ENCODE measurements at regions not wholly inside any gene's neighbourhood (a gene's known extent, or its start where the extent isn't known, plus 50 kb on each side); places are given as distances from the start of the nearest gene placed in this dataset.

DNA sequence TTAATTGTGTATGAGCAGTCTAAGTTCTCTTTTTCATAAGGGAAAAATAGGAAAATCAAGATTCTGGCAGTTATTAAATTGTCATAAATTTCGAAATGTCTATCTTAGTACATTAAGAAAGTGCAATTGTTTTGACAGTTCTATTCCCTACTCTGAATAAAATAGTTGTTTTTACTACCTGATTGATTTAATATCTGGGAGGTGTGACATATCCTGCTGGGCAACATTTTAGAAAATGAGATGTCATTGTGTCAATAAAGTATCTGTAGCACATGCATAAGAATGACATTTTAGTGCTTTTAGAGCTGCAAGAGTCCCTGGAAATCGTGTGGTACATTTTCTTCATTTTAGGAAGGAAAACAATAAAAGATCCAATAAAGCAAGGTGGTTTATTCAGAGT lies 139.2 kb upstream of the COL11A1 start:
- H3K36me3 ChIP-seq (ENCODE audit: insufficient read depth, low read length), result no peaks in the 10 kb centered on the region
- no peak overlapping the region for H3K4me3 Mint-ChIP-seq
- intact Hi-C loops (cut with DNase I, micrococcal nuclease), result no loop called here
- POLR2A ChIA-PET, result no interaction called here
- H3K27ac Mint-ChIP-seq, result no peak overlapping the region
- no peaks in the 10 kb centered on the region for H3K4me1 Mint-ChIP-seq (ENCODE audit: low read depth)
- no peak overlapping the region for H3K4me3 ChIP-seq (ENCODE audit: low read length)
- no peaks in the 10 kb centered on the region for H3K4me1 ChIP-seq (ENCODE audit: insufficient read depth, low read length)
- no peak for DNase-seq
- no peak overlapping the region for H3K27ac ChIP-seq (ENCODE audit: low read depth in 1 of 2, low read length in 2 of 2)
- ATAC-seq (ENCODE audit: poor library complexity), result no peak
- no peaks in the 10 kb centered on the region for H3K9me3 Mint-ChIP-seq
- H3K27me3 ChIP-seq (ENCODE audit: control insufficient read depth in 1 of 2, insufficient read depth in 2 of 2, low read length in 2 of 2), result no peaks in the 10 kb centered on the region
- H3K9me3 ChIP-seq (ENCODE audit: control insufficient read depth in 1 of 2, insufficient read depth in 1 of 2, low read length in 2 of 2), result no peaks in the 10 kb centered on the region
- no peaks in the 10 kb centered on the region for H3K36me3 Mint-ChIP-seq (ENCODE audit: low read depth)
- TF ChIP-seq, protein P1, sequence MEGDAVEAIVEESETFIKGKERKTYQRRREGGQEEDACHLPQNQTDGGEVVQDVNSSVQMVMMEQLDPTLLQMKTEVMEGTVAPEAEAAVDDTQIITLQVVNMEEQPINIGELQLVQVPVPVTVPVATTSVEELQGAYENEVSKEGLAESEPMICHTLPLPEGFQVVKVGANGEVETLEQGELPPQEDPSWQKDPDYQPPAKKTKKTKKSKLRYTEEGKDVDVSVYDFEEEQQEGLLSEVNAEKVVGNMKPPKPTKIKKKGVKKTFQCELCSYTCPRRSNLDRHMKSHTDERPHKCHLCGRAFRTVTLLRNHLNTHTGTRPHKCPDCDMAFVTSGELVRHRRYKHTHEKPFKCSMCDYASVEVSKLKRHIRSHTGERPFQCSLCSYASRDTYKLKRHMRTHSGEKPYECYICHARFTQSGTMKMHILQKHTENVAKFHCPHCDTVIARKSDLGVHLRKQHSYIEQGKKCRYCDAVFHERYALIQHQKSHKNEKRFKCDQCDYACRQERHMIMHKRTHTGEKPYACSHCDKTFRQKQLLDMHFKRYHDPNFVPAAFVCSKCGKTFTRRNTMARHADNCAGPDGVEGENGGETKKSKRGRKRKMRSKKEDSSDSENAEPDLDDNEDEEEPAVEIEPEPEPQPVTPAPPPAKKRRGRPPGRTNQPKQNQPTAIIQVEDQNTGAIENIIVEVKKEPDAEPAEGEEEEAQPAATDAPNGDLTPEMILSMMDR (IDR thresholded peaks at IDR 0.05), result no peak
- CTCF ChIA-PET, result no interaction called here
- no peaks in the 10 kb centered on the region for H3K27me3 Mint-ChIP-seq

DNA sequence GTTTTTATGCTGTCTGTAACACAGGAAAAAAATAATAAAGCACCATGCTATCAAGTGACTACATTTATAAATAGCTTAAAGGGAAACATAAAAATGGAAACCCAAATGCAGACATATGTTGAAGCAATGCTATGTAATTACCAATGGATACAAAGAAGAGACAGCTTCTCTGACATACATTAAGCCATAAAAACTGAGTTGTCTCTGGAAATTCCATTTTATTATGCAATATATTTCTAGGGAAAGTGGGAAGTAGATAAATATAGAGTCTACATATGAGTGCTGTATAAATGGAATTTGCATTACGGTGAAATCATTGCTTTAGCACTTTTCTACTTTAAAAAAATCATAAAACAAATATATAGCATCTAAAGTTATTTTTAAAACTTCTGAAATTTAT lies 135.2 kb upstream of the COL11A1 start:
- ATAC-seq (ENCODE audit: poor library complexity) (no peak), DNase-seq (no peak)
- POLR2A ChIA-PET, result no interaction called here
- CTCF ChIA-PET, result no interaction called here
- no peak overlapping the region for H3K27ac Mint-ChIP-seq
- no peaks in the 10 kb centered on the region for H3K27me3 ChIP-seq (ENCODE audit: control insufficient read depth in 1 of 2, insufficient read depth in 2 of 2, low read length in 2 of 2)
- no peaks in the 10 kb centered on the region for H3K36me3 Mint-ChIP-seq (ENCODE audit: low read depth)
- H3K4me1 Mint-ChIP-seq (ENCODE audit: low read depth), result no peaks in the 10 kb centered on the region
- no peaks in the 10 kb centered on the region for H3K4me1 ChIP-seq (ENCODE audit: insufficient read depth, low read length)
- H3K27me3 Mint-ChIP-seq, result no peaks in the 10 kb centered on the region
- H3K9me3 Mint-ChIP-seq, result no peaks in the 10 kb centered on the region
- TF ChIP-seq, protein P1 (IDR thresholded peaks at IDR 0.05), result no peak
- no peaks in the 10 kb centered on the region for H3K9me3 ChIP-seq (ENCODE audit: control insufficient read depth in 1 of 2, insufficient read depth in 1 of 2, low read length in 2 of 2)
- no peaks in the 10 kb centered on the region for H3K36me3 ChIP-seq (ENCODE audit: insufficient read depth, low read length)
- H3K4me3 ChIP-seq (ENCODE audit: low read length), result no peak overlapping the region
- no peak overlapping the region for H3K27ac ChIP-seq (ENCODE audit: low read depth in 1 of 2, low read length in 2 of 2)
- no peak overlapping the region for H3K4me3 Mint-ChIP-seq
- intact Hi-C loops (cut with DNase I, micrococcal nuclease), result loop anchor here in 1 of 2 experiments (5.0 kb wide), 1 partner anchor 946 kb away; no protein-coding TSS in a partner anchor

DNA sequence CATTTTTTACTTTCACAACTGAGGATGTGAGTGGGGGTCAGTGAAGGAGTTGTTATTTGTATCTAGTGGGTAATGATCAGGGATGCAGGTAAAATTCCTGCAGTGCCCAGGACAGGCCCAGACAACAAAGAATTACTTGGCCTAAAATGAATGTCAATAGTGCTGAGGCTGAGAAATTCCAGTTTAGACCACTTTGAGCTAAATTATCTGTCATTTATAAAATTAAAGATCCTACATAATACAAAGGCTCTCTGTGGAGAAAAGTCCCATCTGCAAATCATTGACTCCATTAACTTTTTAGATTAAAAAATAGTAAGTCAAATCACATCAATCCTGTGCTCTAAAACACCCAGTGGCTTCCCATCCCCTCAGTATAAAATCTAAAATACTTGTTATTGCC lies 130.7 kb upstream of the COL11A1 start:
- DNase-seq (no peak), ATAC-seq (ENCODE audit: poor library complexity) (no peak)
- H3K27ac ChIP-seq (ENCODE audit: low read depth in 1 of 2, low read length in 2 of 2), result no peak overlapping the region
- peaks cover 0 to 5% of the 10 kb centered on the region in 2 experiments for H3K9me3 ChIP-seq (ENCODE audit: control insufficient read depth in 1 of 2, insufficient read depth in 1 of 2, low read length in 2 of 2)
- Mint-ChIP-seq H3K4me1 (ENCODE audit: low read depth) (no peaks in the 10 kb centered on the region), H3K9me3 (peaks cover 7% of the 10 kb centered on the region), H3K27me3 (no peaks in the 10 kb centered on the region), H3K27ac (no peak overlapping the region), H3K36me3 (ENCODE audit: low read depth) (no peaks in the 10 kb centered on the region), H3K4me3 (no peak overlapping the region)
- no peak overlapping the region for H3K4me3 ChIP-seq (ENCODE audit: low read length)
- no peaks in the 10 kb centered on the region for H3K36me3 ChIP-seq (ENCODE audit: insufficient read depth, low read length)
- no peaks in the 10 kb centered on the region for H3K4me1 ChIP-seq (ENCODE audit: insufficient read depth, low read length)
- TF ChIP-seq, protein P1 (IDR thresholded peaks at IDR 0.05), result no peak
- intact Hi-C loops (cut with DNase I, micrococcal nuclease), result no loop called here
- H3K27me3 ChIP-seq (ENCODE audit: control insufficient read depth in 1 of 2, insufficient read depth in 2 of 2, low read length in 2 of 2), result no peaks in the 10 kb centered on the region
- ChIA-PET POLR2A (no interaction called here), CTCF (no interaction called here)
